ENCODE measurements at regions not wholly inside any gene's neighbourhood (a gene's known extent, or its start where the extent isn't known, plus 50 kb on each side); places are given as distances from the start of the nearest gene placed in this dataset.

DNA sequence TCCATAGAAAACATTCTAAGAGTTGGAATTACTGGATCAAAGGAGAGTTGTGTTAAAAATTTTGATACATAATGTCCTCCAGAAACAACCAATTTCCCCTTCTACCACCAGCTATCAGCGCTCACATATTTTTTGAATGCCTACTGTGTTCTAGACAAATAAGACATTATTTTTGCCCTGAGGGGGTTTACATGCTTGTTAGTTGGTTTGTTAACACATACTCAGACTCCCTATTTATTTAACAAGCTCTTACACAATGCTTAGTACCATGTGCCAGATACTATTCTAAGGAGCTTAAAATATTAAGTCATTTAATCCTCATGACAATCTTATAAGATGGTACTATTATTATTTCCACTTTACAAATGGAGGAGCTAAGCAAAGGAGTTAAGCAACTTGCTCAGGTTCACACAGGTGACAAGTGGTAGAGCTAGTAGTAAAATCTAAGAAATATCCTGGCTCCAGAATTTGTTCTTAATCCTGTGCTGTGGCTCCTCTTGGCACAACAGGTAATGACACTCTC, 194.2 kb downstream of the UTP18 start:
- TF ChIP-seq, protein P1, sequence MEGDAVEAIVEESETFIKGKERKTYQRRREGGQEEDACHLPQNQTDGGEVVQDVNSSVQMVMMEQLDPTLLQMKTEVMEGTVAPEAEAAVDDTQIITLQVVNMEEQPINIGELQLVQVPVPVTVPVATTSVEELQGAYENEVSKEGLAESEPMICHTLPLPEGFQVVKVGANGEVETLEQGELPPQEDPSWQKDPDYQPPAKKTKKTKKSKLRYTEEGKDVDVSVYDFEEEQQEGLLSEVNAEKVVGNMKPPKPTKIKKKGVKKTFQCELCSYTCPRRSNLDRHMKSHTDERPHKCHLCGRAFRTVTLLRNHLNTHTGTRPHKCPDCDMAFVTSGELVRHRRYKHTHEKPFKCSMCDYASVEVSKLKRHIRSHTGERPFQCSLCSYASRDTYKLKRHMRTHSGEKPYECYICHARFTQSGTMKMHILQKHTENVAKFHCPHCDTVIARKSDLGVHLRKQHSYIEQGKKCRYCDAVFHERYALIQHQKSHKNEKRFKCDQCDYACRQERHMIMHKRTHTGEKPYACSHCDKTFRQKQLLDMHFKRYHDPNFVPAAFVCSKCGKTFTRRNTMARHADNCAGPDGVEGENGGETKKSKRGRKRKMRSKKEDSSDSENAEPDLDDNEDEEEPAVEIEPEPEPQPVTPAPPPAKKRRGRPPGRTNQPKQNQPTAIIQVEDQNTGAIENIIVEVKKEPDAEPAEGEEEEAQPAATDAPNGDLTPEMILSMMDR (IDR thresholded peaks at IDR 0.05), result no peak
- no peak for TF ChIP-seq POLR2A (IDR thresholded peaks at IDR 0.05)
